GM06990 (cell line): ENCODE measurements at regions not wholly inside any gene's neighbourhood (a gene's known extent, or its start where the extent isn't known, plus 50 kb on each side); places are given as distances from the start of the nearest gene placed in this dataset.
"Not testable (repeated sequence)": the region's sequence is repeated elsewhere in the genome, so short reads cannot be mapped to it uniquely, and the experiment has no call there.

Experiments
- DNase-seq: peaks from one replicate; pipeline ENCODE4 v3.0.0-alpha.2; 2011; ENCODE audit not compliant: insufficient read length; ENCODE audit errors: extremely low read depth
- H3K27me3 ChIP-seq: replicated peaks from 2 replicates; pipeline ENCODE4 v1.6.0; 2011; ENCODE audit warnings: low read length; ENCODE audit not compliant: control insufficient read depth, insufficient read depth
- H3K36me3 ChIP-seq: 2 replicates; pipeline ENCODE4 v1.5.1; 2011; ENCODE audit warnings: low read length; ENCODE audit not compliant: control insufficient read depth, insufficient read depth
- H3K4me3 ChIP-seq: replicated peaks from 2 replicates; pipeline ENCODE4 v1.5.1; 2011; ENCODE audit warnings: low read depth, mild to moderate bottlenecking, control low read depth, low read length
- TF ChIP-seq, protein P1 (sequence below): IDR thresholded peaks from 2 replicates; pipeline ENCODE4 v1.5.1; 2011; ENCODE audit warnings: low read length, control low read depth, mild to moderate bottlenecking, inconsistent platforms; ENCODE audit not compliant: insufficient read depth, poor library complexity, severe bottlenecking

DNA sequence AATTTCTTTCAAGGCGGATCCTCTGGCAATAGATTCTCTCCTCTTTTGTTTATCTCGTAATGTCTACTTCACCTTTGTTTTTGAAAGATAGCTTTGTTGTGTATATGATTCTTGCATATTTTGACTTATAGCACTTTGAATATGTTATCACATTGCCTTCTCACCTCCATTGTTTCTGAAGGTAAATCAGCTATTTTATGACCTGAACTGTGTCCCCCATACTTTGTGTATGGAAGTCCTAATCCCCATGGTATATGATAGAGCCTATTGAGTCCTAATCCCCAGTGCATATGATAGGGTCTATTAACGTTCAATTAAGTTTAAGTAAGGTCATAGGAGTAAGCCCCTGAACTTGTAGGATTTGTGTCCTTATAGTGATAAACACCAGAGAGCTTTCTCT lies 910.2 kb upstream of the NUDT12 start:
- TF ChIP-seq, protein P1, sequence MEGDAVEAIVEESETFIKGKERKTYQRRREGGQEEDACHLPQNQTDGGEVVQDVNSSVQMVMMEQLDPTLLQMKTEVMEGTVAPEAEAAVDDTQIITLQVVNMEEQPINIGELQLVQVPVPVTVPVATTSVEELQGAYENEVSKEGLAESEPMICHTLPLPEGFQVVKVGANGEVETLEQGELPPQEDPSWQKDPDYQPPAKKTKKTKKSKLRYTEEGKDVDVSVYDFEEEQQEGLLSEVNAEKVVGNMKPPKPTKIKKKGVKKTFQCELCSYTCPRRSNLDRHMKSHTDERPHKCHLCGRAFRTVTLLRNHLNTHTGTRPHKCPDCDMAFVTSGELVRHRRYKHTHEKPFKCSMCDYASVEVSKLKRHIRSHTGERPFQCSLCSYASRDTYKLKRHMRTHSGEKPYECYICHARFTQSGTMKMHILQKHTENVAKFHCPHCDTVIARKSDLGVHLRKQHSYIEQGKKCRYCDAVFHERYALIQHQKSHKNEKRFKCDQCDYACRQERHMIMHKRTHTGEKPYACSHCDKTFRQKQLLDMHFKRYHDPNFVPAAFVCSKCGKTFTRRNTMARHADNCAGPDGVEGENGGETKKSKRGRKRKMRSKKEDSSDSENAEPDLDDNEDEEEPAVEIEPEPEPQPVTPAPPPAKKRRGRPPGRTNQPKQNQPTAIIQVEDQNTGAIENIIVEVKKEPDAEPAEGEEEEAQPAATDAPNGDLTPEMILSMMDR = no peak
- H3K4me3 ChIP-seq = no peak overlapping the region
- no peaks in the 10 kb centered on the region for H3K36me3 ChIP-seq
- H3K27me3 ChIP-seq = no peaks in the 10 kb centered on the region
- no peak for DNase-seq

- Histone ChIP-seq H3K36me3 (no peaks in the 10 kb centered on the region), H3K4me3 (no peak overlapping the region), H3K27me3 (no peaks in the 10 kb centered on the region)
- no peak for DNase-seq
- TF ChIP-seq, protein P1 = no peak
Observed at GRCh38 chr5:104456122-104456521, 893.5 kb upstream of the NUDT12 start.

DNA sequence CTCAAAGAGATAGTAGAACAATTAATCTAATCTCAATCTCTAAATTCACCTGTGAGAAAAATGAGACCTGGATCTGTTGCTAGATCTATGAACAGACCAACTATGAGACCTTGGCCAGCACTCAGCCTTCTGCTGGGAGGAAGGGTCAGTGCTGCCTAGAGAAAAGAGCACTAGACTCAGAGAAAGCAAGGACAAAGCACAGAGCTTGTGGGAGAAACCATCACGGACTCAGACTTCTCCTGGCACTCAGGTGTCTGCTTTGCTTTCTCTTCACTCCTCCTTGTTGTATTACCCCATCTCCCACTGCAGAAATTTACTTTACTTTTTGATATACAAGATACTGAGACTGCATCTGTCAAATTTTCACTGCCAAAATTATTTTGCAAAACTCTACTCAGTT lies 890.0 kb upstream of the NUDT12 start:
- H3K4me3 ChIP-seq = no peak overlapping the region
- H3K27me3 ChIP-seq = no peaks in the 10 kb centered on the region
- TF ChIP-seq, protein P1 = no peak
- H3K36me3 ChIP-seq = no peaks in the 10 kb centered on the region
- DNase-seq = no peak

DNA sequence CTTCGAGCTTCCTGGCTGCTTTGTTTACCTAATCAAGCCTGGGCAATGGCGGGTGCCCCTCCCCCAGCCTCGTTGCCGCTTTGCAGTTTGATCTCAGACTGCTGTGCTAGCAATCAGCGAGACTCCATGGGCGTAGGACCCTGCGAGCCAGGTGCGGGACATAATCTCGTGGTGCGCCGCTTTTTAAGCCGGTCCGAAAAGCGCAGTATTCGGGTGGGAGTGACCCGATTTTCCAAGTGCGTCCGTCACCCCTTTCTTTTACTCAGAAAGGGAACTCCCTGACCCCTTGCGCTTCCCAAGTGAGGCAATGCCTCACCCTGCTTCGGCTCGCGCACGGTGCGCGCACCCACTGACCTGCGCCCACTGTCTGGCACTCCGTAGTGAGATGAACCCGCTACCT lies 889.3 kb upstream of the NUDT12 start:
- H3K36me3 ChIP-seq, H3K27me3 ChIP-seq, DNase-seq, H3K4me3 ChIP-seq: not testable (repeated sequence)

GRCh38 chr5:104444656-104445055 lies 882.1 kb upstream of the NUDT12 start:
- H3K4me3 ChIP-seq = no peak overlapping the region
- TF ChIP-seq, protein P1 = no peak
- H3K36me3 ChIP-seq = no peaks in the 10 kb centered on the region
- no peak for DNase-seq
- H3K27me3 ChIP-seq = no peaks in the 10 kb centered on the region

- DNase-seq = no peak
- Histone ChIP-seq H3K4me3 (no peak overlapping the region), H3K27me3 (no peaks in the 10 kb centered on the region), H3K36me3 (no peaks in the 10 kb centered on the region)
- TF ChIP-seq, protein P1 = no peak
Observed at GRCh38 chr5:104443706-104444105, 881.1 kb upstream of the NUDT12 start.

GRCh38 chr5:104431981-104432380 lies 869.4 kb upstream of the NUDT12 start:
- no peak for DNase-seq
- TF ChIP-seq, protein P1 = no peak
- Histone ChIP-seq H3K4me3 (no peak overlapping the region), H3K36me3 (no peaks in the 10 kb centered on the region), H3K27me3 (no peaks in the 10 kb centered on the region)
